ENCODE measurements at regions not wholly inside any gene's neighbourhood (a gene's known extent, or its start where the extent isn't known, plus 50 kb on each side); places are given as distances from the start of the nearest gene placed in this dataset.
A peak's percentile ranks its signal among the peaks of the same experiment; 100 is the strongest.

- Mint-ChIP-seq H3K27ac (ENCODE audit: unreplicated experiment) (no peak overlapping the region), H3K27me3 (ENCODE audit: insufficient read depth, unreplicated experiment) (peaks cover 26% of the 10 kb centered on the region), H3K4me1 (ENCODE audit: low read depth, unreplicated experiment) (no peaks in the 10 kb centered on the region), H3K9me3 (ENCODE audit: unreplicated experiment) (no peaks in the 10 kb centered on the region), H3K4me3 (ENCODE audit: unreplicated experiment) (no peak overlapping the region), H3K36me3 (ENCODE audit: insufficient read depth, unreplicated experiment) (no peaks in the 10 kb centered on the region)
- BruUV-seq (replicated peaks) = no TSS peak
- ChIA-PET POLR2A (no interaction called here), CTCF (interaction anchor here (1.0 to 3.9 kb wide), 2 partner anchors 14 to 118 kb away, joined by 3 to 44 read pairs; no protein-coding TSS in a partner anchor)
- Histone ChIP-seq H3K4me1 (no peaks in the 10 kb centered on the region; the same call in 1 of the 2 replicates), H3K36me3 (ENCODE audit: control insufficient read depth, insufficient read depth, low read length) (no peaks in the 10 kb centered on the region), H3K4me3 (ENCODE audit: low read depth, low read length) (no peak overlapping the region), H3K9me3 (no peaks in the 10 kb centered on the region), H3K27me3 (replicated peaks; ENCODE audit: control insufficient read depth, insufficient read depth, low read length) (0 out of 2 replicates have a peak, but pooled peaks cover 2% of the 10 kb centered on the region)
- DNase-seq = peak; percentile 53 to 58
- intact Hi-C loops (cut with micrococcal nuclease; ENCODE audit: unreplicated experiment) = loop anchor here (1.0 to 5.0 kb wide), 4 partner anchors 15 to 290 kb away; no protein-coding TSS in a partner anchor
- TF ChIP-seq CTCF (IDR thresholded peaks at IDR 0.05; ENCODE audit: insufficient read depth in 1 of 2, low read depth in 1 of 2, low read length in 1 of 2, severe bottlenecking in 1 of 2, unreplicated experiment in 1 of 2) = peak; percentile 63 to 77
These were observed 50.5 kb upstream of the LRRC55 start for GRCh38 chr11:57131080-57131790.

Data from Caco-2 (cell line).